ENCODE measurements at regions not wholly inside any gene's neighbourhood (a gene's known extent, or its start where the extent isn't known, plus 50 kb on each side); places are given as distances from the start of the nearest gene placed in this dataset.

DNA sequence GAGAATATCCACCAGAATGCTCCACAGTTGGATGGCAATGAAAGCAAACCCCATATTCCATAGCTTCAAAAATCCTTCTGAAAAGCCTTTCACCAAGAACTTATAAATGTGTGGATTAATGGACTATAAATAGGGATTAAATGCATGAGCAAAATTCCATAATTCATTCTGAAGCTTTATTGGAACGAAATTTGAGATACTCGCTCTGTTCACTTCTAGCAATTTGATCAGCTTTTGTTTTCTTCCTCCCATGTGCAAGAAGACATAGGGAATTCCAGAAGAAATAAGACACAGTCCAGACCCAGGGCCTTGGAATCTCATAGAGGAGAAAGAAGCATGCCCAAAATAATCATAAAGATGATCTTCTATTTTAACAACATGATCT, 285.9 kb upstream of the TMPO start:
- TF ChIP-seq RAD21 (conservative IDR thresholded peaks at IDR 0.05), result no peak
- no peak for TF ChIP-seq EZH2 (IDR thresholded peaks at IDR 0.05; ENCODE audit: borderline replicate concordance, insufficient read depth, low read length, poor library complexity, severe bottlenecking)
- TF ChIP-seq, protein P1, sequence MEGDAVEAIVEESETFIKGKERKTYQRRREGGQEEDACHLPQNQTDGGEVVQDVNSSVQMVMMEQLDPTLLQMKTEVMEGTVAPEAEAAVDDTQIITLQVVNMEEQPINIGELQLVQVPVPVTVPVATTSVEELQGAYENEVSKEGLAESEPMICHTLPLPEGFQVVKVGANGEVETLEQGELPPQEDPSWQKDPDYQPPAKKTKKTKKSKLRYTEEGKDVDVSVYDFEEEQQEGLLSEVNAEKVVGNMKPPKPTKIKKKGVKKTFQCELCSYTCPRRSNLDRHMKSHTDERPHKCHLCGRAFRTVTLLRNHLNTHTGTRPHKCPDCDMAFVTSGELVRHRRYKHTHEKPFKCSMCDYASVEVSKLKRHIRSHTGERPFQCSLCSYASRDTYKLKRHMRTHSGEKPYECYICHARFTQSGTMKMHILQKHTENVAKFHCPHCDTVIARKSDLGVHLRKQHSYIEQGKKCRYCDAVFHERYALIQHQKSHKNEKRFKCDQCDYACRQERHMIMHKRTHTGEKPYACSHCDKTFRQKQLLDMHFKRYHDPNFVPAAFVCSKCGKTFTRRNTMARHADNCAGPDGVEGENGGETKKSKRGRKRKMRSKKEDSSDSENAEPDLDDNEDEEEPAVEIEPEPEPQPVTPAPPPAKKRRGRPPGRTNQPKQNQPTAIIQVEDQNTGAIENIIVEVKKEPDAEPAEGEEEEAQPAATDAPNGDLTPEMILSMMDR (IDR thresholded peaks at IDR 0.05; ENCODE audit: poor library complexity, severe bottlenecking), result no peak
- no peak for TF ChIP-seq POLR2AphosphoS5 (IDR thresholded peaks at IDR 0.05)

Measured in neural cell (in vitro differentiated cells).